HEK293 (cell line): ENCODE measurements at regions not wholly inside any gene's neighbourhood (a gene's known extent, or its start where the extent isn't known, plus 50 kb on each side); places are given as distances from the start of the nearest gene placed in this dataset.

Source experiments
- EGR2 ChIP-seq: fragments of 450-650 bp; formaldehyde crosslinking; IDR thresholded peaks from 2 replicates; pipeline ENCODE4 v1.5.1; 2016; ENCODE audit warnings: low read depth, missing biosample characterization, missing genetic modification characterization
- IKZF3 ChIP-seq: fragments of 450-650 bp; IDR thresholded peaks from 2 replicates; pipeline ENCODE4 v1.5.0; 2018; ENCODE audit warnings: missing biosample characterization, mild to moderate bottlenecking, missing genetic modification characterization, moderate library complexity
- KLF16 ChIP-seq: fragments of 450-650 bp; formaldehyde crosslinking; IDR thresholded peaks from 2 replicates; pipeline ENCODE4 v1.5.1; 2017; ENCODE audit warnings: missing biosample characterization, missing genetic modification characterization
- PRDM1 ChIP-seq: fragments of 450-650 bp; formaldehyde crosslinking; IDR thresholded peaks from 2 replicates; pipeline ENCODE4; 2016; ENCODE audit warnings: missing biosample characterization, missing genetic modification characterization
- SP2 ChIP-seq: fragments of 450-650 bp; formaldehyde crosslinking; IDR thresholded peaks from 2 replicates; pipeline ENCODE4 v1.5.1; 2016; ENCODE audit warnings: missing biosample characterization, missing genetic modification characterization
- TCF7L2 ChIP-seq: IDR thresholded peaks from 2 replicates; pipeline ENCODE4 v1.6.1; 2011; ENCODE audit warnings: low read depth, mild to moderate bottlenecking, inconsistent platforms, low read length, moderate library complexity, borderline replicate concordance
- ZNF292 ChIP-seq: fragments of 450-650 bp; formaldehyde crosslinking; IDR thresholded peaks from 2 replicates; pipeline ENCODE4 v1.5.1; 2016; ENCODE audit warnings: low read depth, missing biosample characterization, missing genetic modification characterization, borderline replicate concordance
- ZNF561 ChIP-seq: fragments of 450-650 bp; IDR thresholded peaks from 2 replicates; pipeline ENCODE4 v1.5.1; 2018; ENCODE audit warnings: missing biosample characterization, missing genetic modification characterization, borderline replicate concordance
- TF ChIP-seq, protein P1 (sequence below): fragments of 450-650 bp; formaldehyde crosslinking; conservative IDR thresholded peaks from 2 replicates; pipeline ENCODE4 v1.5.1; 2016; ENCODE audit warnings: low read depth, missing biosample characterization, missing genetic modification characterization
- TF ChIP-seq, protein P2 (sequence below): fragments of 450-650 bp; formaldehyde crosslinking; IDR thresholded peaks from 2 replicates; pipeline ENCODE4 v1.5.1; 2016; ENCODE audit warnings: missing biosample characterization, missing genetic modification characterization
- TF ChIP-seq, protein P3 (sequence below): fragments of 450-650 bp; formaldehyde crosslinking; IDR thresholded peaks from 2 replicates; pipeline ENCODE4 v1.5.1; 2016; ENCODE audit warnings: missing biosample characterization, missing genetic modification characterization
- TF ChIP-seq, protein P4 (sequence below): fragments of 450-650 bp; IDR thresholded peaks from 2 replicates; pipeline ENCODE4 v1.5.1; 2018; ENCODE audit warnings: missing biosample characterization, mild to moderate bottlenecking, missing genetic modification characterization

DNA sequence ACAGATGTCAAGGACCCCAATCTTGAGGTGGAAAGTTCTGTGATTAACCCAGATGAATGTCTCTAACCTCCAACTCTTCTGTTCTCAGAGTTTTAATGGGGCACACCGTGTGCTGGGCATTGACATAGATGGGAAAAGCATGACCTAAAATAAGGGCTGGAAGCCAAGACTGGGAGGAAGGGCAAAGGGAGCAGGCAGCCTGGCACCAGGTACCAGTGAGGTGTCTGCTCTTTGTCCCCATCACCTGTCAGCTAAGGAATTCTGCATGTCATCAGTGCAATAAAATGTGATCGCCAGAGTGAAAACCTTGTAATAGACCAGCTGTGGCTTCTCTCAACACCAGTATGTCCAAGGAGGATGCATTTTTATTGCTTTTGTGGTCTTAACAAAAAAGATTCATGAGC, 143.5 kb upstream of the TPM1 start:
- TF ChIP-seq, protein P1, sequence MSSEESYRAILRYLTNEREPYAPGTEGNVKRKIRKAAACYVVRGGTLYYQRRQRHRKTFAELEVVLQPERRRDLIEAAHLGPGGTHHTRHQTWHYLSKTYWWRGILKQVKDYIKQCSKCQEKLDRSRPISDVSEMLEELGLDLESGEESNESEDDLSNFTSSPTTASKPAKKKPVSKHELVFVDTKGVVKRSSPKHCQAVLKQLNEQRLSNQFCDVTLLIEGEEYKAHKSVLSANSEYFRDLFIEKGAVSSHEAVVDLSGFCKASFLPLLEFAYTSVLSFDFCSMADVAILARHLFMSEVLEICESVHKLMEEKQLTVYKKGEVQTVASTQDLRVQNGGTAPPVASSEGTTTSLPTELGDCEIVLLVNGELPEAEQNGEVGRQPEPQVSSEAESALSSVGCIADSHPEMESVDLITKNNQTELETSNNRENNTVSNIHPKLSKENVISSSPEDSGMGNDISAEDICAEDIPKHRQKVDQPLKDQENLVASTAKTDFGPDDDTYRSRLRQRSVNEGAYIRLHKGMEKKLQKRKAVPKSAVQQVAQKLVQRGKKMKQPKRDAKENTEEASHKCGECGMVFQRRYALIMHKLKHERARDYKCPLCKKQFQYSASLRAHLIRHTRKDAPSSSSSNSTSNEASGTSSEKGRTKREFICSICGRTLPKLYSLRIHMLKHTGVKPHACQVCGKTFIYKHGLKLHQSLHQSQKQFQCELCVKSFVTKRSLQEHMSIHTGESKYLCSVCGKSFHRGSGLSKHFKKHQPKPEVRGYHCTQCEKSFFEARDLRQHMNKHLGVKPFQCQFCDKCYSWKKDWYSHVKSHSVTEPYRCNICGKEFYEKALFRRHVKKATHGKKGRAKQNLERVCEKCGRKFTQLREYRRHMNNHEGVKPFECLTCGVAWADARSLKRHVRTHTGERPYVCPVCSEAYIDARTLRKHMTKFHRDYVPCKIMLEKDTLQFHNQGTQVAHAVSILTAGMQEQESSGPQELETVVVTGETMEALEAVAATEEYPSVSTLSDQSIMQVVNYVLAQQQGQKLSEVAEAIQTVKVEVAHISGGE (tag by site-specific recombination) = no peak
- TF ChIP-seq, protein P2, sequence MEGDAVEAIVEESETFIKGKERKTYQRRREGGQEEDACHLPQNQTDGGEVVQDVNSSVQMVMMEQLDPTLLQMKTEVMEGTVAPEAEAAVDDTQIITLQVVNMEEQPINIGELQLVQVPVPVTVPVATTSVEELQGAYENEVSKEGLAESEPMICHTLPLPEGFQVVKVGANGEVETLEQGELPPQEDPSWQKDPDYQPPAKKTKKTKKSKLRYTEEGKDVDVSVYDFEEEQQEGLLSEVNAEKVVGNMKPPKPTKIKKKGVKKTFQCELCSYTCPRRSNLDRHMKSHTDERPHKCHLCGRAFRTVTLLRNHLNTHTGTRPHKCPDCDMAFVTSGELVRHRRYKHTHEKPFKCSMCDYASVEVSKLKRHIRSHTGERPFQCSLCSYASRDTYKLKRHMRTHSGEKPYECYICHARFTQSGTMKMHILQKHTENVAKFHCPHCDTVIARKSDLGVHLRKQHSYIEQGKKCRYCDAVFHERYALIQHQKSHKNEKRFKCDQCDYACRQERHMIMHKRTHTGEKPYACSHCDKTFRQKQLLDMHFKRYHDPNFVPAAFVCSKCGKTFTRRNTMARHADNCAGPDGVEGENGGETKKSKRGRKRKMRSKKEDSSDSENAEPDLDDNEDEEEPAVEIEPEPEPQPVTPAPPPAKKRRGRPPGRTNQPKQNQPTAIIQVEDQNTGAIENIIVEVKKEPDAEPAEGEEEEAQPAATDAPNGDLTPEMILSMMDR (tag by site-specific recombination) = no peak
- no peak for TF ChIP-seq TCF7L2
- no peak for TF ChIP-seq IKZF3 (tag by site-specific recombination)
- TF ChIP-seq ZNF292 = no peak
- no peak for TF ChIP-seq EGR2 (tag by site-specific recombination)
- no peak for TF ChIP-seq SP2 (tag by site-specific recombination)
- no peak for TF ChIP-seq PRDM1
- TF ChIP-seq, protein P3, sequence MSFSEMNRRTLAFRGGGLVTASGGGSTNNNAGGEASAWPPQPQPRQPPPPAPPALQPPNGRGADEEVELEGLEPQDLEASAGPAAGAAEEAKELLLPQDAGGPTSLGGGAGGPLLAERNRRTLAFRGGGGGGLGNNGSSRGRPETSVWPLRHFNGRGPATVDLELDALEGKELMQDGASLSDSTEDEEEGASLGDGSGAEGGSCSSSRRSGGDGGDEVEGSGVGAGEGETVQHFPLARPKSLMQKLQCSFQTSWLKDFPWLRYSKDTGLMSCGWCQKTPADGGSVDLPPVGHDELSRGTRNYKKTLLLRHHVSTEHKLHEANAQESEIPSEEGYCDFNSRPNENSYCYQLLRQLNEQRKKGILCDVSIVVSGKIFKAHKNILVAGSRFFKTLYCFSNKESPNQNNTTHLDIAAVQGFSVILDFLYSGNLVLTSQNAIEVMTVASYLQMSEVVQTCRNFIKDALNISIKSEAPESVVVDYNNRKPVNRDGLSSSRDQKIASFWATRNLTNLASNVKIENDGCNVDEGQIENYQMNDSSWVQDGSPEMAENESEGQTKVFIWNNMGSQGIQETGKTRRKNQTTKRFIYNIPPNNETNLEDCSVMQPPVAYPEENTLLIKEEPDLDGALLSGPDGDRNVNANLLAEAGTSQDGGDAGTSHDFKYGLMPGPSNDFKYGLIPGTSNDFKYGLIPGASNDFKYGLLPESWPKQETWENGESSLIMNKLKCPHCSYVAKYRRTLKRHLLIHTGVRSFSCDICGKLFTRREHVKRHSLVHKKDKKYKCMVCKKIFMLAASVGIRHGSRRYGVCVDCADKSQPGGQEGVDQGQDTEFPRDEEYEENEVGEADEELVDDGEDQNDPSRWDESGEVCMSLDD = no peak
- TF ChIP-seq ZNF561 = no peak
- TF ChIP-seq KLF16 (tag by site-specific recombination) = no peak
- TF ChIP-seq, protein P4, sequence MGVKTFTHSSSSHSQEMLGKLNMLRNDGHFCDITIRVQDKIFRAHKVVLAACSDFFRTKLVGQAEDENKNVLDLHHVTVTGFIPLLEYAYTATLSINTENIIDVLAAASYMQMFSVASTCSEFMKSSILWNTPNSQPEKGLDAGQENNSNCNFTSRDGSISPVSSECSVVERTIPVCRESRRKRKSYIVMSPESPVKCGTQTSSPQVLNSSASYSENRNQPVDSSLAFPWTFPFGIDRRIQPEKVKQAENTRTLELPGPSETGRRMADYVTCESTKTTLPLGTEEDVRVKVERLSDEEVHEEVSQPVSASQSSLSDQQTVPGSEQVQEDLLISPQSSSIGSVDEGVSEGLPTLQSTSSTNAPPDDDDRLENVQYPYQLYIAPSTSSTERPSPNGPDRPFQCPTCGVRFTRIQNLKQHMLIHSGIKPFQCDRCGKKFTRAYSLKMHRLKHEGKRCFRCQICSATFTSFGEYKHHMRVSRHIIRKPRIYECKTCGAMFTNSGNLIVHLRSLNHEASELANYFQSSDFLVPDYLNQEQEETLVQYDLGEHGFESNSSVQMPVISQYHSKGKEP (tag by site-specific recombination) = no peak
